GM06990 (cell line): ENCODE measurements at regions not wholly inside any gene's neighbourhood (a gene's known extent, or its start where the extent isn't known, plus 50 kb on each side); places are given as distances from the start of the nearest gene placed in this dataset.

ENCODE experiments used
- DNase-seq: peaks from one replicate; pipeline ENCODE4 v3.0.0-alpha.2; 2011; ENCODE audit not compliant: insufficient read length; ENCODE audit errors: extremely low read depth
- H3K27me3 ChIP-seq: replicated peaks from 2 replicates; pipeline ENCODE4 v1.6.0; 2011; ENCODE audit warnings: low read length; ENCODE audit not compliant: control insufficient read depth, insufficient read depth
- H3K36me3 ChIP-seq: 2 replicates; pipeline ENCODE4 v1.5.1; 2011; ENCODE audit warnings: low read length; ENCODE audit not compliant: control insufficient read depth, insufficient read depth
- H3K4me3 ChIP-seq: replicated peaks from 2 replicates; pipeline ENCODE4 v1.5.1; 2011; ENCODE audit warnings: low read depth, mild to moderate bottlenecking, control low read depth, low read length
- TF ChIP-seq, protein P1 (sequence below): IDR thresholded peaks from 2 replicates; pipeline ENCODE4 v1.5.1; 2011; ENCODE audit warnings: low read length, control low read depth, mild to moderate bottlenecking, inconsistent platforms; ENCODE audit not compliant: insufficient read depth, poor library complexity, severe bottlenecking

DNA sequence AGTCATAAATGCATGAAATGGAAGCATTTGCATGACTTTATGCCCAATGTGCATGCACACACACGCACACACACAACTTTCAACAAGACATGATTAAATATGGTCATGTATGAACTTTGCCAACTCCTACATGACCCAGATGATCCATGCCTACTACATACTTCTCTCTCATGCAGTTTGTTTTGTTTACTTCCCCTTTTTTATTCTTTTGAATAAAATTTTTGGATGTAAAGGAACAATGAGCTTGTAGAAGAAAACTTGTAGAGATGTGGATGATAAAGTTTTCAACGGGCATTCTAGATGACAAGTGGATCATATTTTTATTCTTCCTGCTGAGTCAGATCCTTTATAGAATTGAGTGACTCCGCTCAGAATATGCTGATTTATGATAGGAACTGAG lies 50.8 kb upstream of the AIG1 start:
- no peak for DNase-seq
- TF ChIP-seq, protein P1, sequence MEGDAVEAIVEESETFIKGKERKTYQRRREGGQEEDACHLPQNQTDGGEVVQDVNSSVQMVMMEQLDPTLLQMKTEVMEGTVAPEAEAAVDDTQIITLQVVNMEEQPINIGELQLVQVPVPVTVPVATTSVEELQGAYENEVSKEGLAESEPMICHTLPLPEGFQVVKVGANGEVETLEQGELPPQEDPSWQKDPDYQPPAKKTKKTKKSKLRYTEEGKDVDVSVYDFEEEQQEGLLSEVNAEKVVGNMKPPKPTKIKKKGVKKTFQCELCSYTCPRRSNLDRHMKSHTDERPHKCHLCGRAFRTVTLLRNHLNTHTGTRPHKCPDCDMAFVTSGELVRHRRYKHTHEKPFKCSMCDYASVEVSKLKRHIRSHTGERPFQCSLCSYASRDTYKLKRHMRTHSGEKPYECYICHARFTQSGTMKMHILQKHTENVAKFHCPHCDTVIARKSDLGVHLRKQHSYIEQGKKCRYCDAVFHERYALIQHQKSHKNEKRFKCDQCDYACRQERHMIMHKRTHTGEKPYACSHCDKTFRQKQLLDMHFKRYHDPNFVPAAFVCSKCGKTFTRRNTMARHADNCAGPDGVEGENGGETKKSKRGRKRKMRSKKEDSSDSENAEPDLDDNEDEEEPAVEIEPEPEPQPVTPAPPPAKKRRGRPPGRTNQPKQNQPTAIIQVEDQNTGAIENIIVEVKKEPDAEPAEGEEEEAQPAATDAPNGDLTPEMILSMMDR, result no peak
- Histone ChIP-seq H3K27me3 (no peaks in the 10 kb centered on the region), H3K4me3 (no peak overlapping the region), H3K36me3 (no peaks in the 10 kb centered on the region)
